ENCODE measurements at regions not wholly inside any gene's neighbourhood (a gene's known extent, or its start where the extent isn't known, plus 50 kb on each side); places are given as distances from the start of the nearest gene placed in this dataset.

- no peak for TF ChIP-seq CTCF (IDR thresholded peaks at IDR 0.05; ENCODE audit: low read depth, low read length)
- Histone ChIP-seq H3K36me3 (no peaks in the 10 kb centered on the region), H3K4me3 (no peak overlapping the region), H3K27me3 (no peaks in the 10 kb centered on the region), H3K27ac (no peak overlapping the region), H3K9me3 (ENCODE audit: low read depth) (no peaks in the 10 kb centered on the region), H3K4me1 (ENCODE audit: low read depth) (no peaks in the 10 kb centered on the region)
- no peak for DNase-seq (ENCODE audit: low read depth in 1 of 2, low spot score in 1 of 2)
Measured at GRCh38 chr5:106739127-106739526, 931.6 kb downstream of the EFNA5 start.

GRCh38 chr5:106737111-106737510, 933.6 kb downstream of the EFNA5 start:
- no peaks in the 10 kb centered on the region for H3K36me3 ChIP-seq
- H3K4me3 ChIP-seq = no peak overlapping the region
- no peak overlapping the region for H3K27ac ChIP-seq
- no peaks in the 10 kb centered on the region for H3K4me1 ChIP-seq (ENCODE audit: low read depth)
- no peak for DNase-seq (ENCODE audit: low read depth in 1 of 2, low spot score in 1 of 2)
- H3K27me3 ChIP-seq = no peaks in the 10 kb centered on the region
- H3K9me3 ChIP-seq (ENCODE audit: low read depth) = no peaks in the 10 kb centered on the region
- no peak for TF ChIP-seq CTCF (IDR thresholded peaks at IDR 0.05; ENCODE audit: low read depth, low read length)

- no peaks in the 10 kb centered on the region for H3K9me3 ChIP-seq (ENCODE audit: low read depth)
- H3K4me1 ChIP-seq (ENCODE audit: low read depth) = no peaks in the 10 kb centered on the region
- no peaks in the 10 kb centered on the region for H3K36me3 ChIP-seq
- no peak for DNase-seq (ENCODE audit: low read depth in 1 of 2, low spot score in 1 of 2)
- H3K27ac ChIP-seq = no peak overlapping the region
- H3K27me3 ChIP-seq = no peaks in the 10 kb centered on the region
- TF ChIP-seq CTCF (IDR thresholded peaks at IDR 0.05; ENCODE audit: low read depth, low read length) = no peak
- no peak overlapping the region for H3K4me3 ChIP-seq
Measured at GRCh38 chr5:106732624-106733023, 938.1 kb downstream of the EFNA5 start.

- no peak for DNase-seq (ENCODE audit: low read depth in 1 of 2, low spot score in 1 of 2)
- no peaks in the 10 kb centered on the region for H3K9me3 ChIP-seq (ENCODE audit: low read depth)
- H3K27ac ChIP-seq = no peak overlapping the region
- no peak overlapping the region for H3K4me3 ChIP-seq
- H3K27me3 ChIP-seq = no peaks in the 10 kb centered on the region
- no peaks in the 10 kb centered on the region for H3K4me1 ChIP-seq (ENCODE audit: low read depth)
- no peak for TF ChIP-seq CTCF (IDR thresholded peaks at IDR 0.05; ENCODE audit: low read depth, low read length)
- no peaks in the 10 kb centered on the region for H3K36me3 ChIP-seq
Measured at GRCh38 chr5:106730912-106731311, 939.8 kb downstream of the EFNA5 start.

- no peaks in the 10 kb centered on the region for H3K4me1 ChIP-seq (ENCODE audit: low read depth)
- H3K27ac ChIP-seq = no peak overlapping the region
- TF ChIP-seq CTCF (IDR thresholded peaks at IDR 0.05; ENCODE audit: low read depth, low read length) = no peak
- H3K36me3 ChIP-seq = no peaks in the 10 kb centered on the region
- H3K4me3 ChIP-seq = no peak overlapping the region
- DNase-seq (ENCODE audit: low read depth in 1 of 2, low spot score in 1 of 2) = no peak
- H3K9me3 ChIP-seq (ENCODE audit: low read depth) = no peaks in the 10 kb centered on the region
- H3K27me3 ChIP-seq = no peaks in the 10 kb centered on the region
Measured at GRCh38 chr5:106730506-106730905, 940.2 kb downstream of the EFNA5 start.

- Histone ChIP-seq H3K36me3 (no peaks in the 10 kb centered on the region), H3K4me1 (ENCODE audit: low read depth) (no peaks in the 10 kb centered on the region), H3K27me3 (no peaks in the 10 kb centered on the region), H3K4me3 (no peak overlapping the region), H3K27ac (no peak overlapping the region), H3K9me3 (ENCODE audit: low read depth) (no peaks in the 10 kb centered on the region)
- no peak for TF ChIP-seq CTCF (IDR thresholded peaks at IDR 0.05; ENCODE audit: low read depth, low read length)
- no peak for DNase-seq (ENCODE audit: low read depth in 1 of 2, low spot score in 1 of 2)
Measured at GRCh38 chr5:106728208-106728607, 942.5 kb downstream of the EFNA5 start.
